ENCODE measurements at regions not wholly inside any gene's neighbourhood (a gene's known extent, or its start where the extent isn't known, plus 50 kb on each side); places are given as distances from the start of the nearest gene placed in this dataset.

DNA sequence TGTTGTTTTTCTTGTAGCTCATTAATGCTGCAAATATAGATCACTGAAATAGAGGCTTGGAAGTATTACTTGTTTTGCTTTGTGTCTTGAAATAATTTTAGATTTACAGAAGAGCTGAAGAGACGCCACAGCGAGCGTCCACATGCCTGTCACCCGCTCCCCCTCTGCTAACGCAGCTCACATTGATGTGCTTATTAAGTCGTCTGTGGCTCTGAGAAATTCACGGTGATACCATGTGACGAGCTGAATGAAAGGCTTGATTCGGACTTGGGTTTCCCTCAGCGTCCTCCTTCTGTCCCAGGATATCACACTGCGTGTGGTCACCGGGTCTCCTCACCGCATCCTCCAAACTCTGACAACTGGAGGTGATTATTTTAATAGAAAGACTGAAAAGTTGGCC lies 365.4 kb downstream of the BRD1 start:
- TF ChIP-seq, protein P1, sequence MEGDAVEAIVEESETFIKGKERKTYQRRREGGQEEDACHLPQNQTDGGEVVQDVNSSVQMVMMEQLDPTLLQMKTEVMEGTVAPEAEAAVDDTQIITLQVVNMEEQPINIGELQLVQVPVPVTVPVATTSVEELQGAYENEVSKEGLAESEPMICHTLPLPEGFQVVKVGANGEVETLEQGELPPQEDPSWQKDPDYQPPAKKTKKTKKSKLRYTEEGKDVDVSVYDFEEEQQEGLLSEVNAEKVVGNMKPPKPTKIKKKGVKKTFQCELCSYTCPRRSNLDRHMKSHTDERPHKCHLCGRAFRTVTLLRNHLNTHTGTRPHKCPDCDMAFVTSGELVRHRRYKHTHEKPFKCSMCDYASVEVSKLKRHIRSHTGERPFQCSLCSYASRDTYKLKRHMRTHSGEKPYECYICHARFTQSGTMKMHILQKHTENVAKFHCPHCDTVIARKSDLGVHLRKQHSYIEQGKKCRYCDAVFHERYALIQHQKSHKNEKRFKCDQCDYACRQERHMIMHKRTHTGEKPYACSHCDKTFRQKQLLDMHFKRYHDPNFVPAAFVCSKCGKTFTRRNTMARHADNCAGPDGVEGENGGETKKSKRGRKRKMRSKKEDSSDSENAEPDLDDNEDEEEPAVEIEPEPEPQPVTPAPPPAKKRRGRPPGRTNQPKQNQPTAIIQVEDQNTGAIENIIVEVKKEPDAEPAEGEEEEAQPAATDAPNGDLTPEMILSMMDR (tag by site-specific recombination; IDR thresholded peaks at IDR 0.05) = no peak
- no peak for TF ChIP-seq SETDB1 (IDR thresholded peaks at IDR 0.05; ENCODE audit: insufficient read length, low read length)
